RWPE1 (cell line): ENCODE measurements at regions not wholly inside any gene's neighbourhood (a gene's known extent, or its start where the extent isn't known, plus 50 kb on each side); places are given as distances from the start of the nearest gene placed in this dataset.

Experiments
- CTCF ChIA-PET: fragments of 350-600 bp; sonication (Branson Sonifier 250); formaldehyde crosslinking; extraction: SDS; loops from one replicate; lab custom pipeline; 2021; lab: Yijun Ruan, JAX
- POLR2A ChIA-PET: fragments of 400-600 bp; formaldehyde crosslinking; extraction: SDS; loops from one replicate; lab custom pipeline; 2020; ENCODE audit warnings: antibody characterized with exemption; ENCODE audit not compliant: low non-redundant PET; lab: Yijun Ruan, JAX
- DNase-seq: peaks from one replicate; pipeline ENCODE4 v3.0.0; 2012; ENCODE audit warnings: low spot score
- H3K27ac ChIP-seq: fragments of 450-650 bp; 2 replicates; pipeline ENCODE4 v1.5.1; 2017
- TF ChIP-seq, protein P1 (sequence below): fragments of 450-650 bp; conservative IDR thresholded peaks from 2 replicates; pipeline ENCODE4 v1.5.1; 2017; ENCODE audit warnings: low read depth, mild to moderate bottlenecking

DNA sequence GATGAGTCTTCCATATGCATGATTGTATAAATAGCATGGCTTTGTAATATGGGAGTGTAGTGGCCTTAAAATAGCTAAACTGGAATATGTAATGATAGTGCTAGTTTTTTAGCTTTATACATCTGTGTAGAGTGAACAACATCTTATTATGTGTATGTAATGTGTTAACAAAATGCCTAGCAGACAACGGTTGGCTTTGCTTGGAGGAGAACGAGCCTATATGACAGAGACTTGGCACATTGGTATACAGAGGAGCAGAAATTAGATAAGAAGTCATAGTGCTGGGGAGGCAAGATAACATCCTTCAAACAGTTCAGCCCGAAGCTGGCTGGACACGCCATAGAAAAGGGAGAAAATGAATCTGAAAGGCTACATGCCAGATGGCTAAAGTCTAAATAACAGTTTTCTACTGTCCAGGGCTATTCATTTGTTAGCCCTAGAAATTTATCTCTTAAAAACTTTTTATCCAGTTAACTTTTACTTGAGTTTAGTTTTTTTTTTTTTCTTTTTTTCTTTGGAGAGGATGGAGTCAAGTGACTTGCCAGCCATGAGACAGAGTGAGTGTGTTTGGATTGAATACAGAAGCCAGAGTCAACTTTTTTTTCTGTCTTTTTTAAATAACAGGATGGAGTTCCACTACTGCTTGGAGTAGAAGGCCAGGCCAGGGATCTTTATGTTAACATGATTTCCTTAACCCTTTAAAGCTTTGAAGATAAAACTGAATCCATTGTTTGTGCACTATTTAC, 214.4 kb upstream of the ACTBL2 start:
- TF ChIP-seq, protein P1, sequence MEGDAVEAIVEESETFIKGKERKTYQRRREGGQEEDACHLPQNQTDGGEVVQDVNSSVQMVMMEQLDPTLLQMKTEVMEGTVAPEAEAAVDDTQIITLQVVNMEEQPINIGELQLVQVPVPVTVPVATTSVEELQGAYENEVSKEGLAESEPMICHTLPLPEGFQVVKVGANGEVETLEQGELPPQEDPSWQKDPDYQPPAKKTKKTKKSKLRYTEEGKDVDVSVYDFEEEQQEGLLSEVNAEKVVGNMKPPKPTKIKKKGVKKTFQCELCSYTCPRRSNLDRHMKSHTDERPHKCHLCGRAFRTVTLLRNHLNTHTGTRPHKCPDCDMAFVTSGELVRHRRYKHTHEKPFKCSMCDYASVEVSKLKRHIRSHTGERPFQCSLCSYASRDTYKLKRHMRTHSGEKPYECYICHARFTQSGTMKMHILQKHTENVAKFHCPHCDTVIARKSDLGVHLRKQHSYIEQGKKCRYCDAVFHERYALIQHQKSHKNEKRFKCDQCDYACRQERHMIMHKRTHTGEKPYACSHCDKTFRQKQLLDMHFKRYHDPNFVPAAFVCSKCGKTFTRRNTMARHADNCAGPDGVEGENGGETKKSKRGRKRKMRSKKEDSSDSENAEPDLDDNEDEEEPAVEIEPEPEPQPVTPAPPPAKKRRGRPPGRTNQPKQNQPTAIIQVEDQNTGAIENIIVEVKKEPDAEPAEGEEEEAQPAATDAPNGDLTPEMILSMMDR: no peak
- no peak overlapping the region for H3K27ac ChIP-seq
- ChIA-PET CTCF (no interaction called here), POLR2A (no interaction called here)
- no peak for DNase-seq

DNA sequence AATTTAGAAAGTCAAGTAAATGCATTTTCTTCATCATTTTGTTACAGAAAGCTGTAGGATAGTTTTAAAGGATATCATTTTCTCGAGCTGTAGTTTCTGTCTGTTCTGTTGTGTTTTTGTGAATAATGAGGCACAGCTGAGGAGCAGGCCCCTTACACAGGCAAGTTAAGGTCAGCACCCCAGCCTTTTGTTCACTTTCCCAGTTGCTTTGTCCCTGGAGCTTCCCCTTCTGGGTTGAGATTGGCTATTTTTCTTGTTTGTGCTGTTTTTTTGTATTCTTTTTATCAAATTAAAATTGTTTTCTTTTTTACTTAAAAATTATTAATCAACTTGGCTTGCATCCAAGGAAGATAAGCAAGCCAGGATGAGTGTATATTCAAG, 213.8 kb upstream of the ACTBL2 start:
- no peak for DNase-seq
- CTCF ChIA-PET: interaction anchor here (0.6 kb wide), 1 partner anchor 348 kb away, joined by 6 read pairs; no protein-coding TSS in a partner anchor
- TF ChIP-seq, protein P1: no peak
- POLR2A ChIA-PET: no interaction called here
- no peak overlapping the region for H3K27ac ChIP-seq

GRCh38 chr5:57695706-57696388, 213.2 kb upstream of the ACTBL2 start:
- TF ChIP-seq, protein P1: no peak
- ChIA-PET POLR2A (no interaction called here), CTCF (interaction anchor here (0.6 kb wide), 1 partner anchor 347 kb away, joined by 6 read pairs; no protein-coding TSS in a partner anchor)
- DNase-seq: no peak
- H3K27ac ChIP-seq: no peak overlapping the region; the same call in 1 of the 2 replicates

DNA sequence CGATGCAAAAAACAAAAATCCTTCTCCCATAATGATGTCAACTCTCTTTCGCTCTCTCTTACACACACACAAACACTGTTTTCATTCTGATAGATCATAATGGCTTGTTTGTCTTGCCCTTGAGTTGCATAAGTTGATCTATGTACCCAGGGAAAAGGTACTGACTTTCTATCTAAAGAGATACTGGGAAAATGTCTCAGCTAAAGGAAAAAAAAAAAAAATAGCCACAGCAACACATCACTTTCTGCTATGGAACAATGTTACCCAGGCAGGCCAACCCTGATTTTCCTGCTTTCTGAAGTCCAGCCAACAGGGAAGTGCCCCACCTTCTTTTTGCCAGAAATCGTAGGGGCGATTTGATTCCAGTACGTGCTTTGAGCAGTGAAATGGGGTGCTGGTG, 212.6 kb upstream of the ACTBL2 start:
- POLR2A ChIA-PET: no interaction called here
- CTCF ChIA-PET: no interaction called here
- DNase-seq: no peak

DNA sequence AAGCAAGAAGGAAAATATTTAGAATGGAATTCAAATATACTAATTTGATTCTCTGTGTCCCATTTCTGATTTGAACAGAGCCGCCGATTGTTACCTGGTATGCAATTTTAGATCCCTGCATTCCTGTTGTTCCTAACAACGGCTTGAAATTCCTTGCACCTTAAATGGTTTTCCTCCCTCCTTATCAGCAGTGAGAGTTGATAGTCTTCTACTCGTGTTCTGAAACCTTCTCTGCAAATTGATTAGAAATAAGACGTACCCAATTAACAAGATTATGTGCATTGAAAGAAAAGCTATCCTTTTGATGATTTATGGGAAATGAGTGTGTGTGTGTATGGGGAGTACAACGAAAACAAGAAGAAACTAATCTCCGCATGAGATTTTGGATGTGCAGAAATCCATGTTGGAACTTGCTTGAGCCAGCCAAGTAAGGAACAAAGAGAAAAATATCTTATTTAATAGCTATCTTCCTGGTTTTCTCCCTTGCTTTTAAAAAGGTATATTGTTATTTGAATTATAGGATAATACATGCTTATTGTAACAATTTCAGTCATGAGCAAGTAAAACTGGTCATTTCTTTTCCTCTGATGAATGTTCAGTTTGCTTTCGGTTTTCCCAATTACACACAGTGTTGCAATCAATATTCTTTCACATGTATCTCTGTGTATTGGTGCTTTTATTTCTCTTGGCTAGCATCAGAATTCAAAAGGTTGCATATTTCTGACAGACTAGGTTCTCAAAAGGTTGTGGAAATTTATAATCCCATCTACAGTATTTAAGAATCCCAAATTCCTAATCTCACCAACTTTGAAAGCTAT, 211.1 kb upstream of the ACTBL2 start:
- CTCF ChIA-PET: interaction anchor here (0.7 kb wide), 1 partner anchor 1202 kb away, joined by 4 read pairs; no protein-coding TSS in a partner anchor
- DNase-seq: peak; percentile 47
- H3K27ac ChIP-seq: peak overlapping the region; percentile 56; the same call in 1 of the 2 replicates
- POLR2A ChIA-PET: no interaction called here
- TF ChIP-seq, protein P1: no peak

More for the DNA sequence above, 212.6 kb upstream of the ACTBL2 start:
- TF ChIP-seq, protein P1: no peak
- no peak overlapping the region; the same call in 1 of the 2 replicates for H3K27ac ChIP-seq
